ENCODE measurements at regions not wholly inside any gene's neighbourhood (a gene's known extent, or its start where the extent isn't known, plus 50 kb on each side); places are given as distances from the start of the nearest gene placed in this dataset.

DNA sequence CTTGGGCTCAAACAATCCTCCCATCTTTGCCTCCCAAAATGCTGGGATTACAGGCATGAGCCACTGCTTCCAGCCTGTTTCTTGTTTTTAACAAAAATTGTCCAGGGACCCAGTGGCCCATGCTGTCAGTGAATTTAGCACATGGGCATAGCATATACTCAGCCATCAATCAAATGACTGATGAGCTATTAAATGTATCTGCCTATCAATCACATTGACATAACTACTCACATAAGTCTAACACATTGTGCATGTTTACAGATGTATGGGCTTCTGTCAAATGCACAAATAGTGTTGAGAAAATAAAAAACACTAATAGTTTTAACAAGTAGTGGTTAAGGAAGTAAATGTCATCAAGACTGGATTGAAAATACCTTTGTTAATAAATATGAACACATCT, 249.4 kb downstream of the COX18 start:
- TF ChIP-seq POLR2A (IDR thresholded peaks at IDR 0.05): no peak
- TF ChIP-seq, protein P1, sequence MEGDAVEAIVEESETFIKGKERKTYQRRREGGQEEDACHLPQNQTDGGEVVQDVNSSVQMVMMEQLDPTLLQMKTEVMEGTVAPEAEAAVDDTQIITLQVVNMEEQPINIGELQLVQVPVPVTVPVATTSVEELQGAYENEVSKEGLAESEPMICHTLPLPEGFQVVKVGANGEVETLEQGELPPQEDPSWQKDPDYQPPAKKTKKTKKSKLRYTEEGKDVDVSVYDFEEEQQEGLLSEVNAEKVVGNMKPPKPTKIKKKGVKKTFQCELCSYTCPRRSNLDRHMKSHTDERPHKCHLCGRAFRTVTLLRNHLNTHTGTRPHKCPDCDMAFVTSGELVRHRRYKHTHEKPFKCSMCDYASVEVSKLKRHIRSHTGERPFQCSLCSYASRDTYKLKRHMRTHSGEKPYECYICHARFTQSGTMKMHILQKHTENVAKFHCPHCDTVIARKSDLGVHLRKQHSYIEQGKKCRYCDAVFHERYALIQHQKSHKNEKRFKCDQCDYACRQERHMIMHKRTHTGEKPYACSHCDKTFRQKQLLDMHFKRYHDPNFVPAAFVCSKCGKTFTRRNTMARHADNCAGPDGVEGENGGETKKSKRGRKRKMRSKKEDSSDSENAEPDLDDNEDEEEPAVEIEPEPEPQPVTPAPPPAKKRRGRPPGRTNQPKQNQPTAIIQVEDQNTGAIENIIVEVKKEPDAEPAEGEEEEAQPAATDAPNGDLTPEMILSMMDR (IDR thresholded peaks at IDR 0.05): no peak

All from Peyer's patch (tissue), 4 donors.